ENCODE measurements at regions not wholly inside any gene's neighbourhood (a gene's known extent, or its start where the extent isn't known, plus 50 kb on each side); places are given as distances from the start of the nearest gene placed in this dataset.

- TF ChIP-seq ZNF274 (IDR thresholded peaks at IDR 0.05; ENCODE audit: borderline replicate concordance, low read depth, low read length) (no peak), USF2 (CRISPR knock-in tag; IDR thresholded peaks at IDR 0.05) (no peak), FOXM1 (IDR thresholded peaks at IDR 0.05; ENCODE audit: low read depth) (no peak), FOXM1 (CRISPR knock-in tag; IDR thresholded peaks at IDR 0.05; ENCODE audit: low read depth) (no peak), BRCA1 (IDR thresholded peaks at IDR 0.05) (no peak), BRCA1 (CRISPR knock-in tag; IDR thresholded peaks at IDR 0.05) (no peak), MAFG (tag; conservative IDR thresholded peaks at IDR 0.05) (no peak), THAP12 (CRISPR knock-in tag; IDR thresholded peaks at IDR 0.05) (no peak), PHF8 (IDR thresholded peaks at IDR 0.05; ENCODE audit: borderline replicate concordance, low read length) (no peak), CTCF (IDR thresholded peaks at IDR 0.05 in 2 of 3, conservative IDR thresholded peaks at IDR 0.05 in 1 of 3; ENCODE audit: insufficient read depth in 2 of 3, low read depth in 1 of 3, low read length in 3 of 3) (no peak), HCFC1 (IDR thresholded peaks at IDR 0.05; ENCODE audit: low read depth, low read length) (no peak)
These were observed 55.4 kb upstream of the PABPC1L2A start for GRCh38 chrX:73134741-73135140.
